A549 (cell line): ENCODE measurements at regions not wholly inside any gene's neighbourhood (a gene's known extent, or its start where the extent isn't known, plus 50 kb on each side); places are given as distances from the start of the nearest gene placed in this dataset.
A peak's percentile ranks its signal among the peaks of the same experiment; 100 is the strongest.
"Not testable (repeated sequence)": the region's sequence is repeated elsewhere in the genome, so short reads cannot be mapped to it uniquely, and the experiment has no call there.

Source experiments
- ATAC-seq, 2 experiments: fragments of 200-7000 bp in 1 of 2; fragments of >200 bp in 1 of 2; cut with Nextera tagmentation in 1 of 2; cut with Tn5 transposase in 1 of 2; 3 replicates each; pipeline versions ENCODE4 v1.8.0 to v1.9.1; 2018 to 2020; ENCODE audit warnings: mild to moderate bottlenecking in 1 of 2, moderate library complexity in 1 of 2
- CTCF ChIA-PET: fragments of 300-600 bp; sonication (Branson Sonifier 250); formaldehyde crosslinking; extraction: SDS; loops from one replicate; lab custom pipeline; 2021; ENCODE audit warnings: antibody characterized with exemption, inconsistent platforms; lab: Yijun Ruan, JAX
- POLR2A ChIA-PET: fragments of 350-600 bp; formaldehyde crosslinking; extraction: SDS; loops from one replicate; lab custom pipeline; 2021; ENCODE audit warnings: antibody characterized with exemption, inconsistent platforms; lab: Yijun Ruan, JAX
- DNase-seq, 2 experiments: peaks; one replicate each; pipeline versions ENCODE4 v3.0.0 to v3.0.0-alpha.2; 2011 to 2016; ENCODE audit warnings: low read depth in 1 of 2, low spot score in 1 of 2
- FAIRE-seq: peaks from 2 replicates; lab custom pipeline; 2011; peaks lifted over from hg19 to GRCh38; lab: Jason Lieb, UNC
- H3K27ac ChIP-seq, 2 experiments: fragments of >200 bp; sonication (Bioruptor Twin); formaldehyde crosslinking; 3 replicates each; pipeline ENCODE4 v1.5.1; 2016 to 2017
- H3K4me1 ChIP-seq: fragments of >200 bp; sonication (Bioruptor Twin); formaldehyde crosslinking; 3 replicates; pipeline ENCODE4 v1.6.1; 2016
- H3K4me2 ChIP-seq: fragments of >200 bp; sonication (Bioruptor Twin); formaldehyde crosslinking; 3 replicates; pipeline ENCODE4 v1.6.1; 2016
- H3K4me3 ChIP-seq: fragments of >200 bp; sonication (Bioruptor Twin); formaldehyde crosslinking; 3 replicates; pipeline ENCODE4 v1.5.1; 2016
- H3K9me3 ChIP-seq: fragments of >200 bp; sonication (Bioruptor Twin); formaldehyde crosslinking; 3 replicates; pipeline ENCODE4 v1.6.1; 2016
- BCL3 ChIP-seq: fragments of >200 bp; sonication (Bioruptor Twin); formaldehyde crosslinking; IDR thresholded peaks from 3 replicates; pipeline ENCODE4 v1.6.1; 2016
- BHLHE40 ChIP-seq: IDR thresholded peaks from 2 replicates; pipeline ENCODE4 v1.6.1; 2012; ENCODE audit warnings: low read depth, low read length, inconsistent platforms
- CBX2 ChIP-seq: fragments of 200-600 bp; sonication (generic); IDR thresholded peaks from 2 replicates; pipeline ENCODE4 v1.6.1; 2016; ENCODE audit warnings: low read depth, mild to moderate bottlenecking, borderline replicate concordance
- EHF ChIP-seq: fragments of 250-450 bp; sonication (Bioruptor Pico); IDR thresholded peaks from 2 replicates; pipeline ENCODE4 v1.5.0; 2020; ENCODE audit warnings: mild to moderate bottlenecking
- ELK1 ChIP-seq: fragments of 150-350 bp; IDR thresholded peaks from 2 replicates; pipeline ENCODE4 v1.6.1; 2014; ENCODE audit warnings: low read depth, mild to moderate bottlenecking, low read length
- FOSB ChIP-seq: fragments of 250-450 bp; sonication (Bioruptor Pico); IDR thresholded peaks from 2 replicates; pipeline ENCODE4 v1.5.0; 2020; ENCODE audit warnings: mild to moderate bottlenecking, moderate library complexity
- HOXB13 ChIP-seq: fragments of 250-450 bp; sonication (Bioruptor Pico); IDR thresholded peaks from 2 replicates; pipeline ENCODE4 v1.5.0; 2020; ENCODE audit warnings: low read depth, mild to moderate bottlenecking, moderate library complexity
- HOXB5 ChIP-seq: fragments of 250-450 bp; sonication (Bioruptor Pico); IDR thresholded peaks from 2 replicates; pipeline ENCODE4 v1.5.0; 2020; ENCODE audit warnings: mild to moderate bottlenecking, moderate library complexity
- KDM5A ChIP-seq: fragments of 200-600 bp; sonication (generic); IDR thresholded peaks from 2 replicates; pipeline ENCODE4 v1.6.1; 2016; ENCODE audit warnings: antibody characterized with exemption, mild to moderate bottlenecking
- MAZ ChIP-seq: fragments of 150-350 bp; IDR thresholded peaks from 2 replicates; pipeline ENCODE4 v1.6.1; 2014; ENCODE audit warnings: antibody characterized with exemption, low read depth, low read length, borderline replicate concordance
- NFE2L2 ChIP-seq: fragments of 150-350 bp; conservative IDR thresholded peaks from 2 replicates; pipeline ENCODE4 v1.6.1; 2014; ENCODE audit warnings: low read length
- PBX3 ChIP-seq: IDR thresholded peaks from 2 replicates; pipeline ENCODE4 v1.6.1; 2012
- RARB ChIP-seq: fragments of 250-450 bp; sonication (Bioruptor Pico); IDR thresholded peaks from 2 replicates; pipeline ENCODE4 v1.8.0; 2021; ENCODE audit warnings: mild to moderate bottlenecking, moderate library complexity
- REST ChIP-seq: fragments of 200-600 bp; sonication (generic); IDR thresholded peaks from 2 replicates; pipeline ENCODE4 v1.6.1; 2016; ENCODE audit warnings: antibody characterized with exemption, mild to moderate bottlenecking, moderate library complexity
- SMC3 ChIP-seq: fragments of >200 bp; sonication (Bioruptor Twin); formaldehyde crosslinking; IDR thresholded peaks from 3 replicates; pipeline ENCODE4 v1.6.1; 2018; ENCODE audit warnings: inconsistent platforms
- SREBF2 ChIP-seq: fragments of 450-650 bp; IDR thresholded peaks from 2 replicates; pipeline ENCODE4 v1.6.1; 2014; ENCODE audit warnings: mild to moderate bottlenecking, moderate library complexity
- TP53 ChIP-seq: fragments of 250-450 bp; sonication (Bioruptor Pico); IDR thresholded peaks from 2 replicates; pipeline ENCODE4 v1.5.0; 2021; ENCODE audit warnings: mild to moderate bottlenecking, moderate library complexity
- WGBS: methylation state at CpG from one replicate; pipeline ENCODE4 v1.1.6; 2017; ENCODE audit errors: missing lambda C conversion rate; 5-methylcytosine and 5-hydroxymethylcytosine counted together

DNA sequence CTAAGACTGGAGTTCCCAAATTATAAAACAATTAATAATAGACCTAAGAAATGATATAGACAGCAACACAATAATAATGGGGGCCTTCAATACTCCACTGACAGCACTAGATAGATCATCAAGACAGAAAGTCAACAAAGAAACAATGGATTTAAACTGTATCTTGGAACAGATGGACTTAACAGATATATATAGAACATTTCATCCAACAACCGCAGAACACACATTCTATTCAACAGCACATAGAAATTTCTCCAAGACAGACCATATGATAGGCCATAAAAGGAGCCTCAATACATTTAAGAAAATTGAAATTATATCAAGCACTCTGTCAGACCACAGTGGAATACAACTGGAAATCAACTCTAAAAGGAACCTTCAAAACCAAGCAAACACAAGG, 80.1 kb upstream of the LMNTD1 start:
- H3K9me3 ChIP-seq, H3K4me2 ChIP-seq, H3K4me1 ChIP-seq, FAIRE-seq, POLR2A ChIA-PET, ATAC-seq, H3K27ac ChIP-seq, DNase-seq, H3K4me3 ChIP-seq, CTCF ChIA-PET: not testable (repeated sequence)
- WGBS: 83% methylated on average over 1 of the region's 1 CpG

GRCh38 chr12:25637752-25638151, 84.7 kb upstream of the LMNTD1 start:
- FAIRE-seq (no peak), ATAC-seq (no peak), DNase-seq (no peak)
- Histone ChIP-seq H3K9me3 (no peaks in the 10 kb centered on the region), H3K4me2 (no peak overlapping the region), H3K4me1 (no peaks in the 10 kb centered on the region), H3K27ac (no peak overlapping the region), H3K4me3 (no peak overlapping the region)
- ChIA-PET CTCF (no interaction called here), POLR2A (no interaction called here)
- TF ChIP-seq FOSB (CRISPR knock-in tag) (no peak), KDM5A (no peak), PBX3 (no peak), HOXB5 (no peak), EHF (no peak), BCL3 (no peak), ELK1 (no peak), SREBF2 (no peak)

- POLR2A ChIA-PET: no interaction called here
- DNase-seq: no peak
- H3K4me3 ChIP-seq: no peak overlapping the region
- H3K4me1 ChIP-seq: no peaks in the 10 kb centered on the region
- no peak for ATAC-seq
- 48% methylated on average over 5 of the region's 5 CpGs for whole genome bisulfite sequencing
- TF ChIP-seq NFE2L2 (no peak), BHLHE40 (no peak), MAZ (no peak)
- TF ChIP-seq, all 56 proteins: peak for 0
- FAIRE-seq: peak; percentile 46
- no peak overlapping the region for H3K27ac ChIP-seq
- no peaks in the 10 kb centered on the region for H3K9me3 ChIP-seq
- CTCF ChIA-PET: interaction anchor here (0.7 kb wide), 1 partner anchor 14 kb away, joined by 3 read pairs; no protein-coding TSS in a partner anchor
- no peak overlapping the region for H3K4me2 ChIP-seq
These were observed 86.3 kb upstream of the LMNTD1 start for GRCh38 chr12:25639406-25639805.

GRCh38 chr12:25644979-25645378, 91.9 kb upstream of the LMNTD1 start:
- TF ChIP-seq RARB (no peak), REST (no peak), HOXB13 (CRISPR knock-in tag) (no peak), HOXB5 (no peak), NFE2L2 (no peak), SMC3 (no peak), CBX2 (no peak), TP53 (no peak), BCL3 (no peak)
- no peak for DNase-seq
- Histone ChIP-seq H3K9me3 (no peaks in the 10 kb centered on the region), H3K27ac (no peak overlapping the region), H3K4me2 (no peak overlapping the region), H3K4me1 (peaks cover 3% of the 10 kb centered on the region; the same call in 1 of the 3 replicates), H3K4me3 (no peak overlapping the region)
- ChIA-PET POLR2A (no interaction called here), CTCF (interaction anchor here (1.2 kb wide), 1 partner anchor 14 kb away, joined by 4 read pairs; no protein-coding TSS in a partner anchor)
- no peak for ATAC-seq
- 34% methylated on average over 3 of the region's 3 CpGs for WGBS
- no peak for FAIRE-seq
